NCI-H82 (cell line): ENCODE measurements at regions not wholly inside any gene's neighbourhood (a gene's known extent, or its start where the extent isn't known, plus 50 kb on each side); places are given as distances from the start of the nearest gene placed in this dataset.
"Not testable (repeated sequence)": the region's sequence is repeated elsewhere in the genome, so short reads cannot be mapped to it uniquely, and the experiment has no call there.

ENCODE experiments used
- DNase-seq: peaks from one replicate; lab custom pipeline; 2025; lab: John Stamatoyannopoulos, UW

DNA sequence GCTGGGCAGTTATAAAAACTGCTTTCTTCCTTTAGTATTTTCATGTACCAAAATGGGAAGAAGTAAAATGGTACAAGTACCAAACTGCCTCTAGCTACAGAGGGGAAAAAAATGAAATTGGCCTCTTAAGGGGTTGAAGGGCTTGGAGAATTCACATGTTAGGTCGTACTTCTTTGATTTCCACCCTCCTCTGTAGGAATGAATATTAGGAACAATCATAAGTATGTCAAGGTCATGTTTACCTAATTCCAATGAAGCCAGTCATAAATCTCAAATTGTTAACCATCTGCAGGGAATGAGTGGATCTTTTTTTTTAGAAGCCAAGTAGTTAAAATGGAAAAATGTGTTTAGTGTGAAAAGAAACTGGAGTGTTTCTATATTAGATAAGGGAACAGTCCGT, 772.6 kb downstream of the PRIM2 start:
- DNase-seq, result not testable (repeated sequence)

DNA sequence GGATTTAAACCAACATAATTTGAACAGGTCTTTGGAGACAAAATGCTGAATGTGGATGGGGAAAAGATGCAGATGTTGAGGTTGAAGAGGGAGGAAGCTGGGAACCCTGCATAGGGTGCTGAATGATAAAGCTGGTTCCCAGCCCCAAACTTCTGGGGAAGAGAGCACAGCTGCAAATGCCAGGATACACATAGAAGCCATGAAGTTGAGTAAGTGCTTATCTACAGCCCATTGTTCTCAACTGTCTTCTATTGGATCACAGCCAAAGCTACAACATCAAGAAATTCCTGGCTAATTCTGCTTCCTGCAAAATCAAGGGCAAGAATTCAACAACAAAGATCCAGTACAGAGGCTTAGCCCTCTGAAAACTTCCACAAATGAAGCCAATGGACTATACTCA, 779.8 kb downstream of the PRIM2 start:
- DNase-seq, result not testable (repeated sequence)

DNA sequence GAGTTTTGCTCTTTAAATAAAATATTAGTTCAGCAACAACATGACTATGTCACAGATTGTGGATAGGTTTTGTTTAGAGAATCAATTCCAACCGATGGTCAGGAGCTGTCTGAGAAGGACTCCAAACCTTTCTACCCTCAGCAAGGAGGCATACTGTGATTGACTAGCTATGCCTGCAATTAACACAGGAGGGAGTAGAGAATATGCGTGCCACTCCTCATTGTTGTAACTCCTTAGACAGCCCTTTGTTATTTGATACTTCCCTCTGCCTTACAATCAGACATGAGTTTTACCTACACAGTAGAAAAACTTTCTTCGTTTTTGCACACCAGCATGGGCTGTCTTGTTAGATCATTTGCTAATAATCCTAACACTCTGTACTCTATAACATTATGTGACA, 796.5 kb downstream of the PRIM2 start:
- no peak for DNase-seq

DNA sequence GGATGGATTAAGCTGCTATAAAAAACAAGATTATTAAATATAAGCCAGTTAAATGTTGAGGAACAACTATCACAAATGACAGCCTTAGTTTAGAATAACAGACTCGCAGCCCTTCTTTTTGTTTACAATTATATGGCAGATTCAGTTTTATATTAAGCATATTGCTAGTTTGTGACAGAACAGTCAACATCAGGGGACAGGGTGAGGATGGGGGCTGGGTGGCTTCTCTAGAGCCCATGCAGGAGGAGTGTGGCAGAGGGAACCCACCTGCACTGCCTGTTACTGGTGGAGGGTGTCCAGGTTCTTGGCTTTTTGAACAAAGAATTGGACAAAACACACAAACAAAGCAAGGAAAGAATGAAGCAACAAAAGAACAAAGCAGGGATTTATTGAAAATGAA, 799.7 kb downstream of the PRIM2 start:
- DNase-seq, result not testable (repeated sequence)

DNA sequence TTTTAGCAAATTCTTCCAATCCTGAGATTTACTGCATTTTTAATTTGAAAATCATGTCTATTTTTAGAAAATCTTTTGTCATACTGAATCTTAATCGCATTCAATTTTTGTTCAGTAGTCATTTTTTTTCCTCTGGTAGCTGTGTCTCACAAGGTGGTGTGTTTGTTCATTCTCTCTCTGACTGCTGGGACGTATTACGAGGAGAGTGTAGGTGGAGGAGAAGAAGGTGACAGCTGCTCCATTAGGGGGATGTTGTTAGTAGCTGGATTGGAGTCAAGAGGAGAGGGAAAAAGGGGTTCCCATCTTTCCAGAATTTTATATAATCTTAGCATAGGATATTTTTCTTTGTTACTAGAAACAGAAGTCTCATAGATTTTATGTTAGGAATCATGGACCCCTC, 804.2 kb downstream of the PRIM2 start:
- DNase-seq, result not testable (repeated sequence)

DNA sequence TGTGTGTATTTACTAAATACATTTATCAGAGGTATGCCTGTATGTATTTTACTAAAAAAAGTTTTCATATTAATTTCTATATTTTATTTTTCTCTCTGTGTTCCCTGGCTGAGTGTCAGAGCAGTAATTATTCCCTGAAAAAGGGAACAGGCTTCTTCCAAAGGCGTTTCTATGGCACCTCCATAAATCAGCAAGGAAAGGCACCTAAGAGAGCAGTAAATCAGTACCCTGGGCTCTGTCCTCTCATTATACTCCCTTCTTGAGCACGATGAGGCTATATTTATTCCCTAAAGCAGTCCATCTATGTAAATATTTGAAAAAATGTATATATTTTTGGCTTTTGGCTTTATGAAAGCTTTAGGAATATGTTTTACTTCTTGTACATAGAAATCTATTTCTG, 806.3 kb downstream of the PRIM2 start:
- DNase-seq, result not testable (repeated sequence)

DNA sequence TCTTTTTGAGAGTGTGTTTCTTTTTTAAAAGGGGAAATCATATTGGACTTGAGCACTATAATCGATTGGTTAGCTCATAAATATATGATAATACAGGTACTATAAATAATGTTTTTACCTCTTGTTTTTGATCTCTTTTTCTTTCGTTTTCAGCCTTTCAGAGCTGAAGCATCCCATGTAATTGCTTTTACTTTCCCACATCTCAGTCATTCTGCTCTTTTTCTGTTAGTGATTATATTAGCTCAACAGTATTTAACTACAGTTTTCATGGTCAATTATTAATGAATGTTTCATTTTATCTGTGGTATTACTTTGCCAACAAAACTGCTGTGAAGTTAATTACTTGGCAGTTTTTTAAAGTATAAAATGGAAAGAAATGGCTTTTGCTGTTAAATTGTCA, 811.1 kb downstream of the PRIM2 start:
- DNase-seq, result not testable (repeated sequence)

DNA sequence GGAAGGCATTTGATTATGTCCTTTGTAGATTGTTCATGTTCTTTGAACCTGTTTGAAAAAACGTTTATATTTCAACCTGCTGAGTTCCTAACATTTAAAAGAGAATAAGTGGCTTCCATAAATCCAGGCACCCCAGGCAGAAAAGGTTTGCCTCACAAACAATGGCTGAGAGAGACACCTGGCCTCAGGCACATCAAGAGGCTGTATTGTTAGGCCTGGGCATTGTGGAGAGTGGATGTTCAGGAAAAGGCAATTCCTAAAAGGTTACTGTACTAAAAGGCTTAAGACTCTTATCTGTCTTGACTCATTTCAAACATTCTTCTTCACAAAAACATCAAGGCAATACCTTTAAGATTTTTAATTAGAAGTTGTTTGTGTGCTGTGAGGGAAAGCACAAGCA, 811.7 kb downstream of the PRIM2 start:
- DNase-seq, result not testable (repeated sequence)

DNA sequence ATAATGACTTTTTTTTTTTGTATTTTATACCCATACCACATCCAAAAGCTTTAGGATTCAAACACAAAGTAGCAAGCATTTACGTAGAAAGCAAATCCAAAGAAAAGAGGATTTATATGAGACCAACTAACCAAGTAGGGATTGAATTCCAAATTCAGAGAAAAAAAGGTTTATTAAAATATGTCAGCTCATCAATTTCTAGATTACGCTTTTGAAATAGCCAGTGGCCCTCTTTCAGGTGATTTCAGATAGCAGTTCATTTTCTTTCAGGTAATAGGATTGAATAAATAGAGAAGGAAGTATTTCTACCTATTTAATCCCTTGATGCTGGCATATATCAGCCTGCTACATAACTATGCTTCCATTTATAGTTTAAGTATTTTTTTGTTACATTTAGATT, 822.3 kb downstream of the PRIM2 start:
- DNase-seq, result not testable (repeated sequence)

DNA sequence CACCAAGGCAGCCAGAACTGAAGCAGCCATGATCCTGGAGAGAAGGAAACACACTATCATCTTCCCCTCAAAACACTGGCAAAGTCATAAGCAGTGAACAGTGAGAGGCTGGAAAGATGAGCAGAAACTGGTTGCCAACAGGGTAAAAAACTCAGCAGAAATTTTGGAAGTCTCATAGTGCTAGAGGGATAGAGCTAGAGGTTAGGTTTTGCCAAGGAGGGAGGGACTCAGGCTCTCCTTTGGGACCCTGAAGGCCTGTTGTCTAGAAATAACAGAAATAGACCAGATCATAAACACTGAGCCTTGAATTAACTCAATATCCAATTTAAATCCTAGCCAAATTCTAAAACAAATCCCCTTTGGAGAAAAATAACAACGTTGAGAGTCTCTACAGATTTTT, 853.6 kb downstream of the PRIM2 start:
- not testable (repeated sequence) for DNase-seq

DNA sequence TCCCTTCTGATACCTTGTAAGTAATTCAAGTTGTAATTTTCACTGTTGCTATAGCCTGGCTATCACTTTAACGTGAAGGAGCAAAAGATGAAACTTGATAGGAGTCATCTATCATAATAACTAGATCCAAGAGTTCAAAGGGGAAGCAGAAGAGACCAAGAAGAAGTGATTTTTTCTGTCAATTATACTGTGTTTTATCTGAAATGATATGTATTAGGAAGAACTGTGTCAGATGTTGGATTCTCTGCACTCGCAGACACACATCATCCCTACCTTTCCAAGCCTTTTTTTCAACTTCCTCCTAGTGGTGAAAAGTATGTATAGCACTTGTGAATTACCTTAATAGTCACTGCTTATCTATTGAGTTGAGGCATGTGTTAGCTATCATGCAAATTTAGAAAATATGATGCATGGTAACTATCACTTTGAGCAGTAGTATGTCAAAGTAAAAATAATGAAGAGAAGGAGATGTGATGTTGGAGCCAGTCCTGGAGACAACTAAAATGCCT, 864.2 kb downstream of the PRIM2 start:
- not testable (repeated sequence) for DNase-seq

DNA sequence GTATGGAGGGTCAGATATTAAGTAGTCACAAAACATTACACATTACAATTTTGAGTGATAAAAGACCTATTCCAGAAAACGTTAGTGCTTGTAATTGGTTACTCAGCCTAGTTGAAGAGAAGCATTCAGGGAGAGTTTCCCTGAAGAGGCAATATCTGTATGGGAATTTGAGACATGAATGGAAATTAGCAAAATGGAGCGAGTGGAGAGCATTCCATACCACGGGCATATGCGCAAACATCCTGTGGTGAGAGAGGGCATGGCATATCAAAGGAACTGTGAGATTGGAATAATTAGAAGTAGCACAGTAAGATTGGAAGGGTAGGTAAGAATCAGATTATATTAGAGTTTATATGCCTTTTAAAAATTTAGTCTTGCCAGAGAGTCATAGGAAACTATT, 867.9 kb downstream of the PRIM2 start:
- not testable (repeated sequence) for DNase-seq

DNA sequence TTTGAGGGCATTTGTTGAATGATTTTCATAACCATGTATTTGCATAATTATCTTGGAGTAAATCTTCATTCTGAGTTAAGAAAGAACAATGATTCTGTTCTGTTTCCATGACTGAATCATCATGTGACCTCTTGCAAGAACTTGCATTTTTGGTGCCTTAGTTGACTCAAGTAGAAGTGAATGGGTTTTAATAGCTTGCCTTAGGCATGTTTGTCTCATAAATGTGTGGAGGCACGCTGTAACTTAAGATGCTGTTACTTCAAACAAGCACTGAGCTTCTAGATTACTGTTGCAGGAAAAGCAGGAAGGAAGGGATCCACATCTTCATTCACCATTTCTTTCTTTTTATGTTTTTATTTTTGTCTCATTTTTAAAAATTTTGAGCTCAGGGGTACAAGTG, 875.8 kb downstream of the PRIM2 start:
- DNase-seq, result not testable (repeated sequence)

DNA sequence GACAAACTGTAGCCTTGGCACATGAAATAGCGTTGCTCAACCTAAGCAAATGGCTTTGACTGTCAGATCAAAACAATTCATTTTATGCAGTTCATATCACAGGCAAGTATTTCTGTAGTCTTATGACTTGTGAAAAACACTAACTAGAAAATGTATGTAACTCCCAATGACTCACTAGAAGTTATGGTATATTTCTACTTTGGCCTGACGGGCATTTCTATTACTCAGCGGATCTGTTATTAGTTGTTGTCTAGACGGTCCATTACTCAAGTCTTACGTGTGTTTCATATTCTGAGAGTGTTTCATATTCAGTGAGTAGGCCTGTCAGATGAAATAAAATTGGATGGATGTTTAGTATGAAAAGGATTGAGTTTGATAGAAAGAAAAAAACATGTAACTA, 880.9 kb downstream of the PRIM2 start:
- DNase-seq, result no peak

DNA sequence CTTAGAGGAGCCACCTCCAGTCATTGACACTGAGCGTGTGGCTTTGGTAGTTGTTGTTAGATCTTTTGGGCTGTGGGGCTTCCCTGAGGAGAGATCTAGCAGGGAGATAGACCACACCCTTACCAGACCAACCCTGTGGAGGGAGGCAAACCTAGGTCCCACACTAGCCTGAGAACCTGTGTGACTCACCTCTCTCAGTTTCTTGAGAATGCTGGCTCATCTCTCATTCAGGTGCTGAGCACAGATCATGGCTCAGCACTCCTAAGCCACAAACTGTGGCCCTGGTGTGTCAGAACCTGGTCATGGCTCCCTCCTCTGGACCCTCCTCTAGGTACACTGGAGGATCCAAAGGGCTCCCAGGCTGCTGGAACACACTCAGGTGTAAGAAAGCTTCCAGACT, 919.7 kb downstream of the PRIM2 start:
- DNase-seq, result not testable (repeated sequence)

DNA sequence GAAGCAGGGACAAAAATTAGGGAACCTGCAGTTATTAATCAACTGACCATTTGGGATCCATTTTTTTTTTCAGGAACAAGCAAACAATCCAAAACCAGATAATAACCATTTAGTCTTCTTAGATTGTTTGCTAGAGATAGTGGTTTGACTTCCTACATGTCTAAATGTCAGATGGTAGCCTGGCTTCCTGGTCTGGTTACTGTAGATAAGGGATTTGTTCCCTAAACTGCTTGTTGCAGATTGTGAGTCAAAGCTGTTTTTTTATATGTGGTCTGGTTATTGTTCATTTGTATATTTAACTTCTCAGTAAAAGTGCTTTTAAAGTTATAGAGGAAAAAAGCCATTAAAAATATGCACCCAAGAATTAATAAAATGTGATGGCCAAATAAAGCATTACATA, 921.0 kb downstream of the PRIM2 start:
- not testable (repeated sequence) for DNase-seq

DNA sequence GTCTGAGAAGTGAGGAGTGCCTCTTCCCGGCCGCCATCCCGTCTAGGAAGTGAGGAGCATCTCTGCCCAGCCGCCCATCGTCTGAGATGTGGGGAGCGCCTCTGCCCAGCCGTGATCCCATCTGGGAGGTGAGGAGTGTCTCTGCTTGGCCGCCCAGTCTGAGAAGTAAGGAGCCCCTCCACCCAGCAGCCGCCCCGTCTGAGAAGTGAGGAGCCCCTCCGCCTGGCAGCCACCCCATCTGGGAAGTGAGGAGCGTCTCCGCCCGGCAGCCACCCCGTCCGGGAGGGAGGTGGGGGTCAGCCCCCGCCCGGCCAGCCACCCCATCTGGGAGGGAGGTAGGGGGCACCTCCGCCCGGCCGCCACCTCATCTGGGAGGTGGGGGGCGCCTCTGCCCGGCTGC, 940.2 kb downstream of the PRIM2 start:
- not testable (repeated sequence) for DNase-seq

DNA sequence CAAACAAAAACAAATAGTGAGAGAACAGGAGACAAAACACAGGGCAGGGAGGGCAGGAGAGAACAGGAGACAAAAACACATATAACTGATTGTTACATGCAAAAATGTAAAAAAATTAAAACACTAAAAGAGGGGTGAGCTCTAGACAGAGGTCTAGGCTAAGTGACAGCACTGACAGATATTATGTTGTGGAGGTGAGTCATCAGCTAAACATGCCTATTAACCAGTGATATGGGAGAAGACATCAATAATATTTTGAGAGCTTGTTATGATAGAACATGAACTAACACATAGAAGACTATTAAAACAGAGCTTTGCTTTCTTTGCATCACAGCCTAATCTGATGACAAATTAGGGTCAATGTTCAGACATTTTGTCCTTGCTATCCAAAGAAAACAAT, 972.7 kb downstream of the PRIM2 start:
- no peak for DNase-seq

DNA sequence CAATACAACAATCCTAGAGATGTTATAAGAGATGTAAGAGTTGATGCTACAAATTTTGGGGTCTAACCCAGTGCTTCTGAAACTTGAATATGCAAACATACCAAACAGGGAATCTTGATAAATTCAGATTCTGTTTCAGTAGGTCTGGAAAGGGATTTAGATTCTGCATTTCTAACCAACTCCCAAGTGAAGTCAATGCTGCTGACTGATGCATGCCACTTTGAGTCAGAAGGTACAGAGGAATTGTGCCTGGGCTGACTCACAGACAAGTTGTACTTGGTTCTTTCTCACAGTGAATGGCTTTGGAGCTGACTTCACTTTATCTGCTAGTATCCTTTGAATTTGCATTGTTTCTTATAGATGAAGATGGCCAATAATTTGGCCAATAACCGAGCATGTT, 973.9 kb downstream of the PRIM2 start:
- not testable (repeated sequence) for DNase-seq

DNA sequence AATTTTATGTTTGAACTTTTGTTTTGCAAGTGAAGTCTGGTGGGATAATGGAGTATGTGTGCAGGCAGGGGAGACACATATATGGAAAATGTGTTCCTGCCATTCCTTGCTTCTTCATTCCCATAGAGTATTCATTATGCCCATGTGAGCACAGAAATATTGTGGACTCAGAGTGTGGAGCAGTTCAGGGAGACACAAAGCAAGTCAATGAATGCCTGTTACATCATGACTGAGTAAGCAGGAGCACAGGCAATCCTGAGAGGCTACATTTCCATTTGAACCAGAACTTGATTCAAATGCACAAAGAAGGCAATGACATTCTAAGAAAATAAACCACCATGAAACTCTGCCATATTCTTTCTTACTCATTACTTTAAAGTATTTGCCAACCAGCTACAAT, 990.5 kb downstream of the PRIM2 start:
- not testable (repeated sequence) for DNase-seq

DNA sequence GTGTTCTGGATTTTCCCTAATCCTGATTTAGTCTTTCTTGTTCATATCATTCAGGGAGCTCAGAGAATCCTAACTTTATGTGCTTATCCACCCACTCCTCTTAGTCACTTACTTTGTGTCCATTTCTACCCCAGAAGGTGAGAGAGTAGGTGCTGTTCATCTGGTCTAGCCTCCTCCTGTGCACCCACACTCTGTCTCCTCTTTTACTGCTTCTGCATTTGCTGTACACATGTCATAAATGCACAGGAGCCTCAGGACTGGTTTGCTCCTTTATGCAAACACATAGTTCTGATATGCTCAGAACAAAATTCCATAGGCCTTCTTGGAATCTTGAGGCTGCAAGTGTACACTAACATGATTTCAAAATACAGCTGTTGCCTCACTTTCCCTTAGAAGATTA, 1014.7 kb downstream of the PRIM2 start:
- not testable (repeated sequence) for DNase-seq

DNA sequence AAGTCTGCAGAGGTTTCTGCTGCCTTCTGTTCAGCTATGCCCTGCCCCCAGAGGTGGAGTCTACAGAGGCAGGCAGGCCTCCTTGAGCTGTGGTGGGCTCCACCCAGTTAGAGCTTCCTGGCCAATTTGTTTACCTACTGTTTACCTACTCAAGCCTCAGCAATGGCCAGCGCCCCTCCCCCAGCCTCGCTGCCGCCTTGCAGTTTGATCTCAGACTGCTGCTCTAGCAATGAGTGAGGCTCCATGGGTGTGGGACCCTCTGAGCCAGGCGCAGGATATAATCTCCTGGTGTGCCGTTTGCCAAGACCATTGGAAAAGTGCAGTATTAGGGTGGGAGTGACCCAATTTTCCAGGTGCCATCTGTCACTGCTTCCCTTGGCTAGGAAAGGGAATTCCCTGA, 1024.9 kb downstream of the PRIM2 start:
- not testable (repeated sequence) for DNase-seq

DNA sequence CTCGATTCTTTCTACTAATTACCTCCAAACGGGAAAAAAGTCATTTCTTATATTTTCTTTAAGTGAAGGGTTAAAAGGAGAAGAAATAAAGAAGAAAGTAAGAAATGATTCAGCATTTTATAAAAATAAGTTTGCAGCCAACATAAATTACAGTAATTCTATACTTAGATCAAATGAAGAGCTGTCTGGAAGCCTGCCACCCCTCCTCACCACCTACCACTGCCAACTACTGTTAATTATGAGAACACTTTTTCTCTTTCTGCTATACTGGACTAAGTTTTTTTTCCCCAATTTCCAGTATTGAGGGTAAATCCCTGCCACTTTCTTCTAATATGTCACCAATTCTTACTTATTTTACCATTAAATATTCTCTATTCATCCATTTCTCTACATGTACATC, 1030.1 kb downstream of the PRIM2 start:
- DNase-seq, result not testable (repeated sequence)

DNA sequence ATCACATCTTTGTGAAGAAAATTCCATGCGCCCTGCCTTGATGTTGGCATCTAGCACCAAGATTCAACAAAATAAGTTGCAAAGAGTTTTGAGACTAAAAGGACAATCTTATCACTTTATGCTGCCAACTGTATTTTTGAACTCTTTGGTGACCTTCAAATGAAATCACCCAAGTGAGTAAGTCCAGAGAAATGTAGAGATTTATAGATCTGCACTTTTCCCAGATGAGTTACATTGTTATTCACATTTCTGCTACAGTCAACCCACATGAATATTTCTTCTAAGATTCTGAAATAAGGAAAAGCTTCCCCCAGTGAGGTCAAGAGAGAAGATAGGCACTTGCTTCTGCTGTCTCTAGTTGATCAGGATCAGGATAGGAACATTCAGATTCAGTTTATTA, 1034.2 kb downstream of the PRIM2 start:
- DNase-seq, result not testable (repeated sequence)

DNA sequence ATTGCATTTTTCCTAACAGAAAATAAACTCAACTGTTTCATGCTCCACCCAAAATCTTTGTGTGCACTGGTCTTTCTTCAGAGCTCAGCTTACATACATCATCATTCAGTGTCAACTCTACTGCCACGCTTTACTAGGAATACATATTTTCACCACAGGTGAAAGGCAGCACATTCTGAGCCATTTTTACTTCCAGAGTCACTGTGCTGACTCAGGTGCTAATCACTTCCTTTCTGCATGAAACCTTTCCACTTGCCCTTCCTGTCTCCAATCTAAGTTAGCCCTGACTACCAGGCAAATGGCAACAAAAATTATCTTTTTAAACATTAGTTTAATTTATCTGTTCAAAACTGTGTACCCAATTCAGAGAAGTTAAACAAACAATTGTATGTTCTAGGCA, 1041.0 kb downstream of the PRIM2 start:
- not testable (repeated sequence) for DNase-seq
